ENCODE measurements at regions not wholly inside any gene's neighbourhood (a gene's known extent, or its start where the extent isn't known, plus 50 kb on each side); places are given as distances from the start of the nearest gene placed in this dataset.

DNA sequence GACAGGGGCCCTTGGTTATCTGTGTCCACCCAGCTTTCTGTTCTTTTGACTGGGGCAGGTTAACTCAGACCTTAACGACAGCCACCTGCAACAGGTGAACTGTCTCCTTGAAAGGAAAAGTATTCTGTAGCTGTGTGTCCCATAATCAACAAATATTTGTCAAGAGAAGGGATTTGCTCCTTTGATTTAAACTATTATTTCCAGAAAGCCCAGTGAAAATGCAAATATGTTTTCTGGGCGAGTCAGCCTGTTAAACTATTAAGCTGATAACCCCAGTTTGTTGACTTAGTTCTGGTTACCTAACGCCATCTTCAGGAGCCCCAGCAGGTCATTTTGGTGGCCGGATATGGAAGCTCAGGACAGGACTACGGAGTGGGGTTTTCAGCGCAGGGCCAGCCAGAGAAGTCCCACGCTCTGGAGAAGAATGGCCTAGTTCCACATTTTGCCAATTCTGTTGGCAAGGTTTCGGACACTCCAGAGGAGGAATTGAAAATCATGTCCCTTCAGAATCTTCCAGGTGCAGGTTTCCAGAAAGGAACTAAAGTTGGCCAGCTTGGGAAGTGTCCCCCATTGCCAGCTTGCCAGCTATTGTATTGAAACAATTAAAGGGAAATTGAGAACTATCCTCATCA, 54.5 kb downstream of the ADRA2A start:
- no peak for DNase-seq

DNA sequence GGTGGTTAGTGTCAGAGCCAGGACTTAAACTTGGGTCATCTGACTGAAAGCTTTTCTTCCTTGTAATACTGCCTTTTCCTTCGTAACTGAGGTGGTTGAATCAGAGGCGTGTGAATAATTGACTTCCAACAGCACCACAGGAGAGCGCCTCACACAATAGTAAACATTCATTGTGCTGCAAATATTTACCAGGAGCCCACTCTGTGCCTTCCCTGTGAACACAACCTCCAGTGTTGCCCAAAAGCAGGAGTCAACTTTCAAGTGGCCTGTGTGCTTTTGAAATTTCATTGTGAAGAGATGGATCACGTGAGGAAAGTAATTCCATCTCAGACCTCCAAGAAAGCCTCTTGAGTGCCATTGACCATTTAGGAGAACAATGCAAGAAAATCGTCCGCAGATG, 60.2 kb downstream of the ADRA2A start:
- no peak for DNase-seq

DNA sequence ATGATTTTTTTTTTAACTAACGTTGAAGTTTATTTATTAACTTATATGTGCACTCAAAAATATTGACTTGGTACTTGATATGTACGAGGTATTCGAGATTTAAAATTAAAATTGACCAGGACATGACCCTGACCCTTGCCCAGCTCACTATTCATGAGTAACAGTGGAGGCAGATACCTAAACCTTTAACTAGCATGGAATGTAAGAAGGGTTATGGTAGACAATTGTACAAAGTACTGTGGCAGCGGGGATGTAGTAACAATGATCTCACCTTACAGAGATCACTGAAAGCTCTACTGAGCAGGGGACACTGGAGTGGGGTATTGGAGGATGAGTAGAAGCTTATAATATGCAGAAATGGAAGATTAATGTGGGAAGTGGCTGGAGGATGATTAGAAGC, 60.8 kb downstream of the ADRA2A start:
- no peak for DNase-seq

DNA sequence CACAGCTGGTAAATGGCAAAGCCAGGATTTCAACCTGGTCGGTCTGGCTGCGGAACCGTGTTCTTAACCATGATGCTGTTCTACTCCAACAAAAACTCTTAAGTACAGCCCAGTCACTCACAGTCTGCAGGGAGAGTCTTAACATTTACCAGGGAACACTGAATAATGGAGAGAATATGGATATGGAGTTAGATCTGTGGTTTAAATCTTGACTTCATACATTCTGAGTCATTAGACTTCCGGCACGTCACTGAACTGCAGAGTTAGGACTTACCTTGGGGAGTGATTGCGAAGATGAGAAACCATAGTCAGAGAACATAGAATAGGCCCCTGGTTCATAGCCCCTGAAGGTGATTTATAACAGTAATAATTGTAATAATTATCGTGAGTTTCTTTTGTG, 61.7 kb downstream of the ADRA2A start:
- no peak for DNase-seq

DNA sequence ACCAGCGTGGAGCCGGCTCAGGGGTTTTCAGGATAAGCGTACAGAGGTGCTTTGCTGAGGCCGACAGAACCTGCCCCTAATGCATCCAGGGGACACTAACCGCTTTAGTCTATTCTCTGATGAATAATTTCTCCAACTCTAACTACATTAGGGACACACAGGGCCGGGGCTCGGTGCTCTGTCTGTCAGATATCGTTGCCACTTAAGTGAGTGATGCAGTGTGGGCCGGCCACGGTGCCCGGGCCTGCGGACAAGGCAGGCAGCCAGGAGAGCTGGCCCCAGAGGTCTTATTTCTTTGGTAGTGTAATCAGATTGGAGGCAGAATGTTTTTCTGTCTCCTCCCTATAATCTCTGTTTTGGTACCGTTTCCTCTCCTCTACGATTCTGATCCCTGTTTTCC, 62.7 kb downstream of the ADRA2A start:
- no peak for DNase-seq

DNA sequence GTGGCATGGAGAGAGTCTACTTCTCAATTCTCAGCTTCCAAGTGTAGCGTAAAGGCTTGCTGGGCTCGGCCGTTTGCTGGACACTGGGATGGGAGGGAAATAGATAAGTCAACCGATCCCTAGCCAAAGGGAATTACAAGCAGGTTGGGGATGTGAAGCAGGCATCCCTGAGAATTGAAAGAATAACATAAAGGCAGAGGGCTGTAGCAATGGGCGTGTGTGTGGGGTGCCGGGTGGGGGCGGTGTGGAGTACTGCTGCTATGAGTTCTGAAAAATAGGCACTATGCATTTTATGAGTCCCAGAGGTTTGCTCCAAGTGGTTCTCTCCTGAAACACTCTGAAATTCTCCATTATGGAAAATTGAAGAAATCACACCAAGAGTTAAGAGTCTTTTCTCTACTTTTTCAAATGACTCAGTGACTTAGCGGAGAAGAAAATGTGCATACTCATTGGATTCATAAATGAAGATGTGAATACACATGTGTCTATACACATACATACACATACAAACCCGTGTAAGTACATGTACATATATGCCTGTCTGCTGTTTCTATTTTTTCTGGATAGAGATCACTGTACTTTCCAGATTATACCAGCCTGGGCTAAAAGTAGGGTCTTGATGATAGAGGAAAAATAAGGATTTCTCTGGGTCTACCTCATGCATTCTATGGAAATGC, 65.4 kb downstream of the ADRA2A start:
- DNase-seq: no peak

DNA sequence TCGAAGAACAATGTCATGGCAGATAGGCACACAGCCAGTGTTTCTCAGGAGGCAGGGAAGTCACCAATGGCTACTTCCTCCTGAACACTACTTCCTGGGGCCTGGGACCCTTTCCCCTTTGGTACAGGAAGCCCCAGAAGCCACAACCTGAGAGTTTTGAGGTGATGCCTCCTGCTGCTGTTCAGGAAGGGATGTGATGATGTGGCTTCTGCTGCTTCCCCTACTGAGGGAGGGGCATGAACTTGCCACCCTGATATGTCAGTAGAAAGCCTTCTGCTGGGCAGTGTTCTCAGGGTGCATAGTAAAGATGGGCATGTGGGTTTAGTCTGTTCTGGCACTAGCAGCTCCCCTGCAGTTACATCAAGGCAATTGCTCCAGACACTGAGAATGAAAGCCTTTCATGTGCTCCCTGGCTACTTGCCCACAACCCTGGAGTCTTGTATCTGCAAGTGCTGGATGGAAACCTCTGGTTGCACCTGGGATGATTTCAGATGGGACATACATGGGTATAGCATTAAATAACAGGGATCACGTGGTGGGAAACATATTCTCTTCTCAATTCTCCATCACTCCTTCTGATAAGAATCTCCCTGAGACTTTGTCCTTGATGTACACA, 69.3 kb downstream of the ADRA2A start:
- DNase-seq: no peak

DNA sequence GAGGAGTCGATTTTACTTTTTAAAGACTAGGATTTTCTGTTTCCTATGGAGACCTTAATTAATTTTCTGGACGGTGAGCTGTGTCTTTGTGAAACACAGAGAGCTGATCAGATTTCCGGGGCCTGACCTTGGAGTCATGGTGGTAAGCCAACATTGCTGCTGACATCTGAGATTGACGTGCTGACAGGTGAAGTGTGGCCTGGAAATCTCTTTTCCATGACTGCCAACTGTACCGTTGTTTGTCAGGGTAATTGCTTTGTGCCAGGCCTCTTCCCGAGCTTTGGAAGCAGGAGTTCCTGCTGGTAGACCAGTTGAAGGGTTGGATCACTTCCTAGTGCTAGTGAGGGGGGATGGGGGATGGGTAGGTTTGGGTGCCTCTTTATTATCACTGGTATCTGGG, 71.2 kb downstream of the ADRA2A start:
- no peak for DNase-seq

DNA sequence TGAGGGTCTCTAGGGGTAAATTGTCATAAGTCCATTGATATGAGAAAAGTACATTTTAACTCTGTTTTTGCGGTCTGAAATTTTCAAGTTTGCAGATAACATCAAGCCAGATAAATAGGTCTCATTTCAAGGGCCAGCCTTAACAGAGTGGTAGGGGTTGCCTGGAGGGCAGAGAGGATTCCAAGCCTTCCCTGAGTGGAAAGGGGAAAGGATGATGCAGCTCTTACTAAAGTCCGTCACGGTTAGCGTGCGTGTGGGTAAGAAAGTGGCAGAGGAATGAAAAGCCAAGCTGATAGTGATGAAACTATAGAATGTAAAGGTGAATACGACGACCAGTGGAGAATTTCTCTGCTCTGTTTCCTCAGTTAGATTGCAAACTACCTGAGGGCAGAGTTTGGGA, 71.6 kb downstream of the ADRA2A start:
- no peak for DNase-seq

DNA sequence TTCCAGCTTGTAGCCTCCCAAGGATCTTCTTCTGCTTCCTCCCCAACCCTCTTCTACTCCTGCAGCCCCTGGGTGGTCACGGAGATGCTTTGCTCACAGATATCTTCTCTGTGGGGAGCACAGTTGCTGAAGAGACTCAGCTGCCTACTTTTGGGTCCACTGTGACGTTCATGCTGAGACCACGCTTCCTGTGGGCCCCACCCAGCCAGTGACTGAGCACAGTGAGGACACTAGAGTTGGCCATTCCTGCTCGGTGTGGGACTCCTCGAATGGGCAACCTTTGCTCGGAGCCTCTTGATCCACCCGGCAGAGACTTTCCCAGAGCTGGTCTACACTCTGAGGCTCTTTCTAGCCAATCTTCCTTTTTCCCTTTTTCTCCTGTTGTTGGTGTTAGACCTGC, 73.9 kb downstream of the ADRA2A start:
- no peak for DNase-seq

DNA sequence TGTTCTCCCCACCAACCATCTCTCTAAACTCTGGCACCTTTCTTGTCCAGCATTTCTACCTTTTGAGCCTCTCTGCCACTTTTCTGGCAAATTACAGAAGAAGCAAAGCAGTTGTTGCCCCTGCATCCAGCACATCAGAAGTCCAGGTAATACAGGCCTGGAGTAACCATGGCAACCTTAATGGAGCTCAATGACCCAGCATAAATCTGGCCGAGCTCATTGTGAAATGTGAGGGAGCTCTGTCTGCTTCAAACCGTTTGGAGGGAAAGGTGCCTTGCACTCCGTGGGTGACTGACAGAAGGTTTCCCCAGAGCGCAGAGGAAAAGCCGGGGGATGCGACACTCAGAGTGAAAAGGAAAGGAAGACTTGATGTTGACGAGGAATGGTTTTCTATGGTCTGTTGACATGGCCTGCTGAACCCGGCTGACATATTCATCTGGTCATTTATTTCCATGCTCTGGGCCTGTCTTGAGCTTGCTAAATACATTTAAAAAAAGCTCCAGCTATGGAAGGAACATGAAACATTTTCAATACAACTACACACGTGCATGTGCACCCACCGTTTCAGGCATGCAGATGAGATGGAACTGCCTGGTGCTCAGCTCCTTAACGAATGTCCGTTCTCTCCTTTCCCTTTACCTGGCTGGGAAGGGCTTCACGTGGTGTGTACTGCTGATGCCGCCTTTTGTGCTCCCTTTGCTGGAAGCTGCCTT, 74.9 kb downstream of the ADRA2A start:
- DNase-seq: no peak

DNA sequence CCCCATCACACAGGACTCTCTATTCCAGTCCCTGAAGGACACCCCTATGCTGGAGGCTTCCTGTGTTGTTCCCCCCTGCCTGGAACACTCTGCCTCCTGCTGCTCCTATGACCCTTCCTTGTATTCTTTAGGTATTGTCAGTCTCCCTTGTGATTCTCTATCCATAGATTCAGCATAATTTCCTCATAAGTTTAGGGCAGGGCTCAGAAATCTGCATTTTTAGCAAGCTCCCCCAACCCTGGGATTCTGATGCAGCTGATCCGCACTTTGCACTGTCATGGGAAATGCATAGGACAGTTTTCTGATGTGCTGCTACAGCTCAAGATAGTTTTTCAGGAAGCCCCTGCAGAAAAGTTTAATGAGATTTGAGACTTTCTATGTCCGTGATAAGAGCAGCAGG, 79.9 kb downstream of the ADRA2A start:
- no peak for DNase-seq

DNA sequence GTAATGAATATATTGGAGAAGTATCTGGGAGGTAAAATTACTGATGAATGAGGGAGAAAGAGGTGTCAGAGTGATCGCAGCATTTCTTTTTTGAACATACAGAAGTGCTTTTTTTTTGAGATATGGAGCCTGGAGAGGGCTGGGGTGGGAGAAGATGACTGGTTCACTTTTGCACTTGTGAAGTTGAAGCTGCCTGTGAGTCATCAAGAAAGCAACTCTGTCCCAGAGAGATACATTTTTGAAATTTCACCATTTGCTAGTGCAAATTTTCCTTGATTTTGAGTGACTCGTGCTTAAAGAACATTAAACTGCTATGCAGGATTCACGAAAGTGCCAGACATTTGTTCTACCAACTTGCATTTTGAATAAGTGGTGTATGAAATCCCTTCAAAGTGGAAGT, 81.8 kb downstream of the ADRA2A start:
- peak; percentile 14 for DNase-seq

DNA sequence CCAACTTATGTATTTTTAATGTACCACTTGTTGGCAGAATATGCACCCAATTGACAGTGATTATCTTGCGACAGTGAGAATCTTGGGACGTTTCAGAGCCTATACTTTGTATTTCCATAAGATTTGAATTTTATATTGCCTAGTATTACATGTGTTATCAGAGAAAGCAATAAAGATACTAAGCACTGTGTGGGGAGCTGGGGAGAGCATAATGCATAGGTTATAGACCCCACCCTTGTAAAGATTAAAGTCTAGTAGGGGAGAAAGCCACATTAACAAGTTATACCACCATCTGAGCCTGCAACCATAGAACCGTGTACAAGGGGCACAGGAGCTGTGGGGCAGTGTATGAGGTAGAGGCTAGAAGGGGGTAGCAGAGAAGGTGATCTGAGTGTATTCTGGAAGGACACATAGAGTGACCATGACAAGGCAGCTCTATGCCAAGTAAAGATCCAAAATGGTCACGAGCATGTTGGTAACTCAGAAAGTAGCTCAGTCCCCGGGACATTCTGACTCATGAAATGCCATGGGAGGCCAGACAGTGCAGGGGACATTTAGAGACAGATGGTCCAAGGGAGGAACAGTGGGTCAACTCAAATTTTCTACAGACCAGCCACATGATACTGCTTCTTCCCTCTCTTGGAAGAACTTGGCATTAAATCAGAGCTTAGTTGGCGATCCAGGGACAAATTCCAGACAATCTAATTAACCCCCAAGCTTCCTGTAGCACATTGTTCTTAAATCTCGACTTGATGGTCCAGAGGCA, 84.5 kb downstream of the ADRA2A start:
- no peak for DNase-seq

DNA sequence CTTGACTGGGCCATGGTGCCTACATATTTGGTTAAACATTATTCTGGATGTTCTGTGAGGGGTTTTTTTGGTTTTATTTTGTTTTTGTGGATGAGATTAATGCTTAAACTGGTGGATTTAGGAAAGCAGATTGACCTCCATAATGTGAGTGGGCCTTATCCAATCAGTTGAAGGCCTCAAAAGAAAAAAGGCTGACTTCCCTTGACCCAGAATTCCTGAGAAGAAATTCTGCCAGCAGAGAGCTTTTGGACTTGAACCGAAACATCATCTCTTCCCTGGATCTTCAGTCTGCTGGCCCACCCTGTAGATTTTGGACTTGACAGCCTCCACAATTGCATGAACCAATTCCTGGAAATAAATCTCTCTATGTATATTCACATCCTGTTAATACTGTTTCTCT, 94.4 kb downstream of the ADRA2A start:
- no peak for DNase-seq

DNA sequence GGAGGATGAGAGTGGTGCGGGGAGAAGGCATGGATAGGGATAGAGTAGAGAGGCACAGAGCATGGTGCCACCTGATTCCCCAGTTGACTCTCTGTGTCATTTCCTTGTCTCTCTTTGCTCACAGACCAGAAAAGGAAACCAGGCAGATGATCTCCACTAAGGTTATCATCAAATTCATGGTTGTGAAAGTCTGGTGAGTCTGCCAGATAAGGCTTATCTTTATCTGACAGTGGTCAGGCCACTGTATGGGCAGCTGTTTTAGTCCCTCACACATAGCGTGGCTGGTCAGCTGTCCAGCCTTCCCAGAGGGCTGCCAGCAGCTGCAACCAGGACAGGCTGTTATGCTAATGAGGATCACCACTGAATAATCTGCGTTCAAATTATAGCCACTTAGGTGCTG, 99.0 kb downstream of the ADRA2A start:
- no peak for DNase-seq

DNA sequence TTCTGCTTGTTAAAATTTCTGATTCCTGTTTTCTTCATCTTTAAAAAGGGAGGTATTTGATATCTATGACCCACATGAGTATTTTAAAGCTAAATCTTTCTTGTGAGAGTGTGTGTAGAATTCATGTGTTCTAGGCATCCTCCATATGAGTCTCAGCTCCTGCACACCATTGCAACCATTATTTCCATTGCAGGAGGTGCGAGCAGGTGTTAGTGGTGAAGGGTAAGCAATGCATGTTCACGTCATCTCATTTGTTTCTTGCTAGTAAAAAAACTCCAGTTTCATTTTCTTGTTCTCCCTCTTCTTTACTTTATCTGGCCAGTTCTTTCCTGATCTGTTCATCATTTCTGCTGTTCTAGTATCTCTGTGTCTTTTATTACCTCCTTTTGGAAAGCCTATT, 100.5 kb downstream of the ADRA2A start:
- DNase-seq: no peak

DNA sequence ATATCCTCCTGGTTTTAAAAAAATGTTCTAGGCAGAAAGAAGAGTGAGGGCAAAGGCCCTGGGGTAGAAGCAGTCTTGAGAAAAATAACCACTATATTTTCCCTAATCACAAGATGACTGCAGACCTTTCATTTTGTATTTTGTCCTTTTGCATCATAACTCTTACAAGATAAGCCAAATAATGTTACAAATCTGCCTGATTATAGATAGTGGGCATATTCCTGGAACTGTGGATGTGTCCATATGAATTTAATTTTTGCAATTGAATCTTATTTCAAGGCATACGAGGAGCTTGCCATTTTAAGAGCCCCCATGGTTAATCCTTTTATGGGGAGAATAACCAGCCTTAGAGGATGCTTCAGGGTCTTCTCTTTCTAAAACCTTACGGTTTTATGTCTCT, 102.7 kb downstream of the ADRA2A start:
- no peak for DNase-seq

DNA sequence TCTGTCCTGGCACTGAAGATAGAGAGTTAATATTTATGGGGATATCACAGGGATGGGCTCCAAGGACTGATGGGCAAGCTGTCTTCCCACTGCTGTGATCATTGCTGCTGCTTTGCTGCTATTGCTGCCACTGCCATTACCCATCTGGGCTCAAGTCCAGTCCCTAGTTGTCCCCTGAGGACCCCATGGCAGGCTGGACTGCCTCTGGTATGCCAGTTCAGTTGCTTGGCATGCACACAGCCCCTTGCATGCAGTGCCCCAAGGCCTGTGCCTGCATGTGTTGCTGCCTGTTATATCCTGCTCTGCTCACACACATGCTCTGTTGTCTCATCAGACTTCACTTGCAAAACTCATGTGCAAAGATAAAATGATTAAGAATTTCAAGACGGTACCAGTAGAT, 109.5 kb downstream of the ADRA2A start:
- no peak for DNase-seq

DNA sequence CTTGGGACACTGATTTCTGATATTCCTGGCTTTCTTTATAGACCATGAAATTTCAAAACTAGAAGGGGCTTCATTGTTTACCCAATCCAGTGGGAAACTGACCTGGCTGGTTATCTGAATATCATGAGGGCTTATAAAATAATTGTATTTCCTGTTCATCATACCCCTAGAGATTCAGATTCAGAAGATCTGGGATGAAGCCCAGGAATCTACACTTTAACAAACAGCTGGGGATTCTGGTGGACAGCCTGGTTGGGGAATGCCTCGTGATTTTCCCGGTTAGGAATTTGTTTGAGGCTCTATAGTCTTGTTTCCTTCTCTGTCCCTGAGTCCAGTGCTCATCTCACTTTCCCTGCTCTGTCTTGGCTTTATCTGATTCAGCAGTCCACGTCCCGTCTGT, 110.3 kb downstream of the ADRA2A start:
- no peak for DNase-seq

DNA sequence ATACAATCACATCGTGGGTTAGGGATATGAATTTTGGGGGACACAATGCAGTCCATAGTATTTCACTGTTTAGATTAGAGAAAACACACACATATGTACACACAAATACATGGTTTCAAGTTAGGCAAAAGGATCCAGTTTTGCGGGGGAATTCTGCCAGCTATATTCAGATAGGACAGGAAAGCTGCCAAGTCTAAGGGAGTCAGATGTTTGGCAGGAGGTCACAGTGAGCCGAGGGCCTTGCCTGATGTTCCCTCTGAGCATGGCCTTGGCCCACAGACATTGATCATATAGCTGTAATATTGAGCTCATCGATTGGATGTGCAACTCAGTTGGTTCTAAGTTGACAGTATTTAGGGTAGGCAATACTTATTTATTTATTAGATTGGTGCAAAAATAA, 122.8 kb downstream of the ADRA2A start:
- DNase-seq: no peak

DNA sequence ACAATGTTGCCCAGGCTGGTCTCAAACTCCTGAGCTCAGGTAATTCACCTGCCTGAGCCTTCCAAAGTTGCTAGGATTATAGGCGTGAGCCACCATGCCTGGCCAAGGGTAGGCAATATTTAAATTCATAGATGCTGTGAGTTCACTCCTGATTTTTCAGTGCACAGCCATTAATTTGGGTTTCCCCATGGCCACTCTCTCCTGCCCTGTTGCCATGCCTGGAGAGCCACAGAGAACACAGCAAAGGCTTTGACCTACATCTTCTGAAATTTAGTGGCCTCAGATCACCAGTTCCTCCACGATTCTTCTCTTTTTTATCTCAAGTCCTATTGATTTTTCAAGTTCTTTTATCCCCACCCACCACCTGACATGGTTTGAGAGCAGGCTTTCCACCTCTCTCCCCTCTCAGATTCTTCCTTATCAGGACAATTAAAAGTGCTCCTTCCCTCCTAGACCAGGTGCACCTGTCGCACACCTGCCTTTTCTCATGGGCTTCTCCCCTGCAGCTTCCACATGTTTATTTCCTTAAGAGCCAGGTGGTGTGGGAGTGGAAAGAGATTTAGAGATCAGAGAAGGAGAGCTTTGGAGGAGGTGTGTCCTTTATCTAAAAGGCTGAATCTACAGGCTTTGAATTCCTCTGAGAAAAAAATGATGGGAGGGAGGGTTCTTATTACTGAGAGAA, 123.8 kb downstream of the ADRA2A start:
- DNase-seq: no peak

DNA sequence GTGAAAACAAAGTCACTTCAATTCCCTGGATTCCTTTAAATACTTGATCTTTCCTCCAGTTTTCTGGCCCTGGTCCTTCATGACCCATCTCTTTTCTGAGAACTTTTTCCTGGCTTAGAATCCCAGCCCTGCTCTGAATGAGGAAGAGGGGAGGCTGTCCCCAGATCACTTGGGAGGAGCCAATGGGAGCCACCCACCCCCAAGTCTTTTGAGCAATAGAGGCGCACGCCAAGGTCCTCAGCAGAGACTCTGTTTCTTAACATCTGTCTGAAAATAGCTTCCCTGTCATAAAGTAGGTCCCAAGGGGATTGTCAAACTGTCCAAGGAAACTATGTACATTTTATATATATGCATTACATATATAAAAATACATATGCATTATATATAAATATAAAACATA, 126.8 kb downstream of the ADRA2A start:
- no peak for DNase-seq

Data from fibroblast of upper back skin (primary cell).